ENCODE measurements at regions not wholly inside any gene's neighbourhood (a gene's known extent, or its start where the extent isn't known, plus 50 kb on each side); places are given as distances from the start of the nearest gene placed in this dataset.
"Not testable (repeated sequence)": the region's sequence is repeated elsewhere in the genome, so short reads cannot be mapped to it uniquely, and the experiment has no call there.

DNA sequence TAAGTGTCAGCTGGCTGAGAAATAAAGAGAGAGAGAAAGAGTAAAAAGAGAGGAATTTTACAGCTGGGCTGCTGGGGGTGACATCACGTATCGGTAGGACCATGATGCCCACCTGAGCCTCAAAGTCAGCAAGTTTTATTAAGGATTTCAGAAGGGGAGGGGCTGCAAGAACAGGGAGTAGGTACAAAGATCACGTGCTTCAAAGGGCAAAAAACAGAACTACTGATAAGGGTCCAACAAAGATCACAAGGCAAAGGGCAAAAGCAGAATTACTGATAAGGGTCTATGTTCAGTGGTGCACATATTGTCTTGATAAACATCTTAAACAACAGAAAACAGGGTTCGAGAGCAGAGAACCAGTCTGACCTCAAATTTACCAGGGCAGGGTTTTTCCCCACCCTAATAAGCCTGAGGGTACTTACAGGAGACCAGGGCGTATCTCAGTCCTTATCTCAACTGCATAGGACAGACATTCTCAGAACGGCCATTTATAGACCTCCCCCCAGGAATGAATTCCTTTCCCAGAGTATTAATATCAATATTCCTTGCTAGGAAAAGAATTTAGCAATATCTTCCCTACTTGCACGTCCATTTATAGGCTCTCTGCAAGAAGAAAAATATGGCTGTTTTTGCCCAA, 128.3 kb upstream of the PZP start:
- H3K27me3 Mint-ChIP-seq; H3K36me3 Mint-ChIP-seq; H3K4me3 Mint-ChIP-seq; H3K27me3 ChIP-seq (ENCODE audit: control insufficient read depth in 2 of 2, insufficient read depth in 2 of 2, low read length in 2 of 2); H3K9me3 ChIP-seq (ENCODE audit: control insufficient read depth in 2 of 3, low read length in 3 of 3); ATAC-seq; H3K4me1 ChIP-seq (ENCODE audit: control insufficient read depth in 2 of 2, insufficient read depth in 2 of 2, low read length in 2 of 2); CTCF ChIA-PET; H3K36me3 ChIP-seq (ENCODE audit: control insufficient read depth in 2 of 3, insufficient read depth in 3 of 3, low read length in 3 of 3); DNase-seq; H3K27ac ChIP-seq (ENCODE audit: low read depth, low read length); H3K4me3 ChIP-seq (ENCODE audit: low read length): not testable (repeated sequence)
- Mint-ChIP-seq H3K27ac (peak overlapping the region in 1 of 9 donors; percentile 3), H3K9me3 (peaks cover 0 to 17% (median 5%) of the 10 kb centered on the region in 11 donors), H3K4me1 (peaks cover 8 to 15% (median 12%) of the 10 kb centered on the region in 7 donors)
- POLR2A ChIA-PET: interaction anchor here (0.6 kb wide), 1 partner anchor 304 kb away, joined by 3 read pairs; no protein-coding TSS in a partner anchor
- intact Hi-C loops (cut with micrococcal nuclease): loop anchor here in 1 of 2 donors (10.0 kb wide), 1 partner anchor 458 kb away; no protein-coding TSS in a partner anchor

DNA sequence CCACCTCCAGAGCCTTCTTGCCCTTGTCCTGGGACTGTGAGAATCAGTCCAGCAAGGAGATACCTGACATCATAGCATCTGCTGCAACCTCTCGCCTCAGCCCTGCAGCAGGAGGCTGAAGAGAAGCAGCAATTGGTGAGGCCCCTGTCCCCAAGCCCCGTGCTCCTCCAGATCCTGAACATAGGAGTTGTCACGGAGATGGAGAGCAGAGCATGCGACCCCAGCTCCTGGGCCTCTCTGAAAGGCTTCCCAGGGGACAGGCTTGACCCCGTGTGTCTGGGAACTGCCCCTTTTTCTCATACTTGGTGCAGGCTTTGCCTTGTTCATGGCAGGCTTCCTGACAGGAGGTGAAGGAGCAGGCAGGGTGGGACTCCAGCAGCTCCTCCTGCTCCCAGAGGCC, 127.7 kb upstream of the PZP start:
- POLR2A ChIA-PET: no interaction called here
- H3K36me3 ChIP-seq (ENCODE audit: control insufficient read depth in 2 of 3, insufficient read depth in 3 of 3, low read length in 3 of 3): no peaks in the 10 kb centered on the region
- no peak overlapping the region for H3K4me3 ChIP-seq (ENCODE audit: low read length)
- DNase-seq: no peak
- intact Hi-C loops (cut with micrococcal nuclease): loop anchor here in 1 of 2 donors (10.0 kb wide), 1 partner anchor 459 kb away; no protein-coding TSS in a partner anchor
- H3K27ac ChIP-seq (ENCODE audit: low read depth, low read length): no peak overlapping the region
- peaks cover 0 to 17% (median 5%) of the 10 kb centered on the region in 11 donors for H3K9me3 Mint-ChIP-seq
- CTCF ChIA-PET: interaction anchor here (0.5 kb wide), 1 partner anchor 459 kb away, joined by 3 read pairs; no protein-coding TSS in a partner anchor
- peaks cover 4 to 14% (median 11%) of the 10 kb centered on the region in 7 donors for H3K4me1 Mint-ChIP-seq
- ATAC-seq: no peak
- H3K27ac Mint-ChIP-seq: no peak overlapping the region
- H3K9me3 ChIP-seq (ENCODE audit: control insufficient read depth in 2 of 3, low read length in 3 of 3): no peaks in the 10 kb centered on the region
- no peak overlapping the region for H3K4me3 Mint-ChIP-seq
- H3K27me3 ChIP-seq (ENCODE audit: control insufficient read depth in 2 of 2, insufficient read depth in 2 of 2, low read length in 2 of 2): no peaks in the 10 kb centered on the region
- no peaks in the 10 kb centered on the region for H3K4me1 ChIP-seq (ENCODE audit: control insufficient read depth in 2 of 2, insufficient read depth in 2 of 2, low read length in 2 of 2)
- H3K27me3 Mint-ChIP-seq: peaks cover 0 to 7% (median 0%) of the 10 kb centered on the region in 5 donors
- peaks cover 4 to 8% (median 5%) of the 10 kb centered on the region in 5 donors for H3K36me3 Mint-ChIP-seq

- ChIA-PET POLR2A (no interaction called here), CTCF (no interaction called here)
- no peaks in the 10 kb centered on the region for H3K9me3 ChIP-seq (ENCODE audit: control insufficient read depth in 2 of 3, low read length in 3 of 3)
- no peak overlapping the region for H3K4me3 ChIP-seq (ENCODE audit: low read length)
- H3K36me3 Mint-ChIP-seq: peaks cover 4 to 8% (median 5%) of the 10 kb centered on the region in 5 donors
- DNase-seq (no peak), ATAC-seq (no peak)
- peaks cover 0 to 10% (median 6%) of the 10 kb centered on the region in 7 donors for H3K4me1 Mint-ChIP-seq
- H3K27me3 ChIP-seq (ENCODE audit: control insufficient read depth in 2 of 2, insufficient read depth in 2 of 2, low read length in 2 of 2): no peaks in the 10 kb centered on the region
- H3K9me3 Mint-ChIP-seq: peaks cover 0 to 17% (median 5%) of the 10 kb centered on the region in 11 donors
- H3K36me3 ChIP-seq (ENCODE audit: control insufficient read depth in 2 of 3, insufficient read depth in 3 of 3, low read length in 3 of 3): no peaks in the 10 kb centered on the region
- H3K27me3 Mint-ChIP-seq: peaks cover 0 to 7% (median 0%) of the 10 kb centered on the region in 5 donors
- H3K27ac ChIP-seq (ENCODE audit: low read depth, low read length): no peak overlapping the region
- no peak overlapping the region for H3K4me3 Mint-ChIP-seq
- H3K4me1 ChIP-seq (ENCODE audit: control insufficient read depth in 2 of 2, insufficient read depth in 2 of 2, low read length in 2 of 2): no peaks in the 10 kb centered on the region
- no peak overlapping the region for H3K27ac Mint-ChIP-seq
- intact Hi-C loops (cut with micrococcal nuclease): loop anchor here (5.0 to 10.0 kb wide), 2 partner anchors 297 to 460 kb away; no protein-coding TSS in a partner anchor
Measured at GRCh38 chr12:9334964-9335363, 126.8 kb upstream of the PZP start.

DNA sequence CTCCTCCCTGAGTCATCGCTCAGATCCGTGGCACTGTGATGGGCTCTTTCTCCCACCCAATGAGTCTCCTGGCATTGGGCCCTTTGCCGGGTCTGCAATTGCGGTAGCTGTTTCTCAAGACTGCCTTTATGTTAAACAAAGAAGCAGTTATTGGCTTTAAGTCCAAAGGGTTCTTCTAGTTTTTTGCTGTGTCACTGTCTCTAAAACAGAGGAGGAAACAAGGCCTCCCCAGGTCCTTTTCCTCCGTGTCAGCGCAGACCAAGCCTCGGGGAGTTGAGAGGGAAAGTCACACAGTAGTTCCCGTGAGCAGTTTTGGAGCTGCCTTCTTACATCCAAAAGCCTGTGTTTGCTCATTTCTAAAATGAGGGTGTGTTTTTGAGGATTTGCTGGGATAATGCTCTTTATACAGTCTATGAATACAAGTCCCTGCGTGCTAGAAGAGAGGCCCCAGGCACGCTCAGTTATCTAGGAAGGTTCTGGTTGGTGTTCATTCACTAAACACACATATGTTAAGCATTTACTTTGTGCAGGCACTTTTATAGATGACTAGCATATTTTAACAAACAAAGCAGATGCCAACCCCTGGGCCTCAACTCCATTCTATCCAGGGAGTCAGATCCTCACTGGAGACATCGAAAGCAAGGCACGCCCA, 126.0 kb upstream of the PZP start:
- DNase-seq (no peak), ATAC-seq (no peak)
- no peak overlapping the region for H3K27ac Mint-ChIP-seq
- H3K4me3 Mint-ChIP-seq: no peak overlapping the region
- ChIA-PET CTCF (interaction anchor here (0.9 kb wide), 1 partner anchor 374 kb away, joined by 3 read pairs; no protein-coding TSS in a partner anchor), POLR2A (no interaction called here)
- no peak overlapping the region for H3K27ac ChIP-seq (ENCODE audit: low read depth, low read length)
- H3K4me1 Mint-ChIP-seq: peaks cover 0 to 10% (median 6%) of the 10 kb centered on the region in 7 donors
- H3K4me3 ChIP-seq (ENCODE audit: low read length): no peak overlapping the region
- no peaks in the 10 kb centered on the region for H3K27me3 ChIP-seq (ENCODE audit: control insufficient read depth in 2 of 2, insufficient read depth in 2 of 2, low read length in 2 of 2)
- no peaks in the 10 kb centered on the region for H3K36me3 ChIP-seq (ENCODE audit: control insufficient read depth in 2 of 3, insufficient read depth in 3 of 3, low read length in 3 of 3)
- peaks cover 0 to 17% (median 5%) of the 10 kb centered on the region in 11 donors for H3K9me3 Mint-ChIP-seq
- H3K9me3 ChIP-seq (ENCODE audit: control insufficient read depth in 2 of 3, low read length in 3 of 3): no peaks in the 10 kb centered on the region
- H3K4me1 ChIP-seq (ENCODE audit: control insufficient read depth in 2 of 2, insufficient read depth in 2 of 2, low read length in 2 of 2): no peaks in the 10 kb centered on the region
- H3K36me3 Mint-ChIP-seq: peaks cover 4 to 8% (median 5%) of the 10 kb centered on the region in 5 donors
- H3K27me3 Mint-ChIP-seq: peaks cover 0 to 7% (median 0%) of the 10 kb centered on the region in 5 donors
- intact Hi-C loops (cut with micrococcal nuclease): loop anchor here (5.0 to 10.0 kb wide), 2 partner anchors 298 to 461 kb away; no protein-coding TSS in a partner anchor

DNA sequence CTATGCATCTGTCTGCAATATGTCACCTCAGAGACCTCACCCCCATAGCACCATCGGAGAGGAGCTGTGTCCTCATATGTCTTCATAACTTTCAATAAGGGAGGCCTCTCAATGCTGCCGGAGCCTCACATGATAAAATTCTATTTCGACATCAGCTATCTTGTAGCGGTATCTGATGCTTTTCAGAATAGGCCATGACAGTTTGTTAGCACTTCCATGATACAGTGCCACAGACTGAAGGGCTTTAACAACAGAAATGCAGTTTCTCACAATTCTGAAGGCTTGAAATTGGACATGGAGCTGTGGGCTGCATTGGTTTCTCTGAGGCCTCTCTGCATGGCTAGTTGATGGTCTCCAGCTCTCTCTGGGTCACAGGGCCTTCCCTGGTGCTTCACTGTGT, 125.0 kb upstream of the PZP start:
- POLR2A ChIA-PET: interaction anchor here (0.8 to 1.3 kb wide), 2 partner anchors 10 to 415 kb away, joined by 3 to 7 read pairs; no protein-coding TSS in a partner anchor

DNA sequence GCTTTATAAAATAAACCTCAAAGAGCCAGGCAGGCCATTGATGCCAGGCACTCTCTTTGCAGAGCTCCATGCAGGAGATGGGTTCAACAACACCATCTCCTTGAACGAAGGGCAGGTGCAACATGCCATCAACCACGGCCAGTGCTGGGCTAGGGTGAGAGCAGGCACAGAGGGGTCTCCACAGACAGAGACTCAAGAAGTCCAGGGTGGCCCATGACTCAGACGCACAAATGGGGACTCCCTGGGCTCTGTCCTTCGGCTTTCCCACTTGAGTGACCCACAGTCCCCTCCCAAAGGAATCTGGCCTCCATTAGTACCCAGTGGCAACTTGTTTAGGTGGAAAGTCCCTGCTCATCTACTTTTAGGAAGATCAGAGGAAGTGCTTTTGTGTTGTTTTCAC, 124.4 kb upstream of the PZP start:
- peaks cover 4 to 8% (median 5%) of the 10 kb centered on the region in 5 donors for H3K36me3 Mint-ChIP-seq
- peaks cover 9 to 18% (median 12%) of the 10 kb centered on the region in 7 donors for H3K4me1 Mint-ChIP-seq
- peaks cover 0 to 3% (median 0%) of the 10 kb centered on the region in 5 donors for H3K27me3 Mint-ChIP-seq
- ATAC-seq: no peak
- intact Hi-C loops (cut with micrococcal nuclease): loop anchor here (5.0 to 10.0 kb wide), 2 partner anchors 300 to 462 kb away; no protein-coding TSS in a partner anchor
- H3K27ac ChIP-seq (ENCODE audit: low read depth, low read length): no peak overlapping the region
- ChIA-PET CTCF (interaction anchor here (3.3 kb wide), 1 partner anchor 136 kb away, joined by 28 read pairs; no protein-coding TSS in a partner anchor), POLR2A (interaction anchor here (0.8 to 1.3 kb wide), 2 partner anchors 11 to 415 kb away, joined by 3 to 7 read pairs; no protein-coding TSS in a partner anchor)
- no peak for DNase-seq
- H3K4me3 ChIP-seq (ENCODE audit: low read length): no peak overlapping the region
- no peak overlapping the region for H3K27ac Mint-ChIP-seq
- H3K27me3 ChIP-seq (ENCODE audit: control insufficient read depth in 2 of 2, insufficient read depth in 2 of 2, low read length in 2 of 2): no peaks in the 10 kb centered on the region
- no peaks in the 10 kb centered on the region for H3K9me3 ChIP-seq (ENCODE audit: control insufficient read depth in 2 of 3, low read length in 3 of 3)
- H3K4me1 ChIP-seq (ENCODE audit: control insufficient read depth in 2 of 2, insufficient read depth in 2 of 2, low read length in 2 of 2): no peaks in the 10 kb centered on the region
- peaks cover 0 to 15% (median 4%) of the 10 kb centered on the region in 11 donors for H3K9me3 Mint-ChIP-seq
- no peak overlapping the region for H3K4me3 Mint-ChIP-seq
- H3K36me3 ChIP-seq (ENCODE audit: control insufficient read depth in 2 of 3, insufficient read depth in 3 of 3, low read length in 3 of 3): no peaks in the 10 kb centered on the region

More for the DNA sequence above, 125.0 kb upstream of the PZP start:
- DNase-seq (no peak), ATAC-seq (no peak)
- H3K27me3 Mint-ChIP-seq: peaks cover 0 to 3% (median 0%) of the 10 kb centered on the region in 5 donors
- Histone ChIP-seq H3K9me3 (ENCODE audit: control insufficient read depth in 2 of 3, low read length in 3 of 3) (no peaks in the 10 kb centered on the region), H3K36me3 (ENCODE audit: control insufficient read depth in 2 of 3, insufficient read depth in 3 of 3, low read length in 3 of 3) (no peaks in the 10 kb centered on the region), H3K27ac (ENCODE audit: low read depth, low read length) (no peak overlapping the region), H3K4me1 (ENCODE audit: control insufficient read depth in 2 of 2, insufficient read depth in 2 of 2, low read length in 2 of 2) (no peaks in the 10 kb centered on the region), H3K4me3 (ENCODE audit: low read length) (no peak overlapping the region), H3K27me3 (ENCODE audit: control insufficient read depth in 2 of 2, insufficient read depth in 2 of 2, low read length in 2 of 2) (no peaks in the 10 kb centered on the region)
- peaks cover 0 to 17% (median 4%) of the 10 kb centered on the region in 11 donors for H3K9me3 Mint-ChIP-seq
- intact Hi-C loops (cut with micrococcal nuclease): loop anchor here (5.0 to 10.0 kb wide), 2 partner anchors 299 to 462 kb away; no protein-coding TSS in a partner anchor
- H3K4me1 Mint-ChIP-seq: peaks cover 5 to 14% (median 9%) of the 10 kb centered on the region in 7 donors
- CTCF ChIA-PET: interaction anchor here (0.9 kb wide), 1 partner anchor 377 kb away, joined by 3 read pairs; no protein-coding TSS in a partner anchor
- no peak overlapping the region for H3K4me3 Mint-ChIP-seq
- no peak overlapping the region for H3K27ac Mint-ChIP-seq
- peaks cover 4 to 8% (median 5%) of the 10 kb centered on the region in 5 donors for H3K36me3 Mint-ChIP-seq
